Lower lobe of right lung (tissue), 2 donors: ENCODE measurements at regions not wholly inside any gene's neighbourhood (a gene's known extent, or its start where the extent isn't known, plus 50 kb on each side); places are given as distances from the start of the nearest gene placed in this dataset.

Experiments used
- ATAC-seq, 2 donors: fragments of 200-7000 bp; cut with Tn5 transposase; one replicate each; pipeline ENCODE4 v1.9.1; 2020 to 2022; ENCODE audit warnings: mild to moderate bottlenecking in 2 of 2, moderate library complexity in 2 of 2
- DNase-seq: peaks from one replicate; pipeline ENCODE4 v3.0.0-alpha.2; 2020
- H3K27ac ChIP-seq: fragments of 200-600 bp; one replicate; pipeline ENCODE4 v1.8.0; 2022
- H3K27me3 ChIP-seq: fragments of 200-600 bp; one replicate; pipeline ENCODE4 v1.8.0; 2022; ENCODE audit warnings: low read depth
- H3K36me3 ChIP-seq: fragments of 200-600 bp; one replicate; pipeline ENCODE4 v1.8.0; 2022; ENCODE audit warnings: mild to moderate bottlenecking
- H3K4me1 ChIP-seq: fragments of 200-600 bp; one replicate; pipeline ENCODE4 v1.8.0; 2022
- H3K4me3 ChIP-seq: fragments of 200-600 bp; one replicate; pipeline ENCODE4 v1.8.0; 2022; ENCODE audit warnings: mild to moderate bottlenecking
- H3K9me3 ChIP-seq: fragments of 200-600 bp; one replicate; pipeline ENCODE4 v1.8.0; 2022
- intact Hi-C: fragments of 100-400 bp; cut with DNase I; formaldehyde crosslinking; loops from one replicate; pipeline ENCODE4 v1.11.0; 2022
- TF ChIP-seq, protein P1 (sequence below): fragments of 200-600 bp; IDR thresholded peaks from one replicate; pipeline ENCODE4 v1.8.0; 2022; ENCODE audit warnings: antibody characterized with exemption, mild to moderate bottlenecking
- donor health status: DM: no; HTN: yes; CAD: no; lungs with severe emphysema.

DNA sequence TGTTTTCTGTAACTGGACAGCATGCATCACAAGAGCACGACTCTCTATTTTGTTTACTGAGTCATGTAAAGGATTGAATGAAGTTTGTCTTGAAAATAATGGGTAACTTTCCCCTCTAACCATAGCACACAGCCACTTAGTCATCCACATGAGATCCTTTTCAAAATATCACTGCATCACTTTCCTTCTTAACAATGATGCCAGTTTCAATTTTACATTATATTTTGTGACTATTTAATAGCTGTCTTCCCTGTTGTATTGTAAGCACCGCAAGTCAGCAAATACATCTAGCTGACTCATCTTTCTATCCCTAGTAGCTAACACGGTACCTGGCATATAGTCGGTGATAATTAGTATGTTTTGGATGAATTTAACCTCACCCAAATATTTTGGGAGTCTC, 83.3 kb upstream of the PPM1H start:
- DNase-seq (no peak), ATAC-seq (no peak)
- no peaks in the 10 kb centered on the region for H3K36me3 ChIP-seq
- no peak overlapping the region for H3K27ac ChIP-seq
- H3K4me3 ChIP-seq: no peak overlapping the region
- intact Hi-C loops: no loop called here
- no peaks in the 10 kb centered on the region for H3K27me3 ChIP-seq
- H3K9me3 ChIP-seq: no peaks in the 10 kb centered on the region
- TF ChIP-seq, protein P1, sequence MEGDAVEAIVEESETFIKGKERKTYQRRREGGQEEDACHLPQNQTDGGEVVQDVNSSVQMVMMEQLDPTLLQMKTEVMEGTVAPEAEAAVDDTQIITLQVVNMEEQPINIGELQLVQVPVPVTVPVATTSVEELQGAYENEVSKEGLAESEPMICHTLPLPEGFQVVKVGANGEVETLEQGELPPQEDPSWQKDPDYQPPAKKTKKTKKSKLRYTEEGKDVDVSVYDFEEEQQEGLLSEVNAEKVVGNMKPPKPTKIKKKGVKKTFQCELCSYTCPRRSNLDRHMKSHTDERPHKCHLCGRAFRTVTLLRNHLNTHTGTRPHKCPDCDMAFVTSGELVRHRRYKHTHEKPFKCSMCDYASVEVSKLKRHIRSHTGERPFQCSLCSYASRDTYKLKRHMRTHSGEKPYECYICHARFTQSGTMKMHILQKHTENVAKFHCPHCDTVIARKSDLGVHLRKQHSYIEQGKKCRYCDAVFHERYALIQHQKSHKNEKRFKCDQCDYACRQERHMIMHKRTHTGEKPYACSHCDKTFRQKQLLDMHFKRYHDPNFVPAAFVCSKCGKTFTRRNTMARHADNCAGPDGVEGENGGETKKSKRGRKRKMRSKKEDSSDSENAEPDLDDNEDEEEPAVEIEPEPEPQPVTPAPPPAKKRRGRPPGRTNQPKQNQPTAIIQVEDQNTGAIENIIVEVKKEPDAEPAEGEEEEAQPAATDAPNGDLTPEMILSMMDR: no peak
- no peaks in the 10 kb centered on the region for H3K4me1 ChIP-seq

DNA sequence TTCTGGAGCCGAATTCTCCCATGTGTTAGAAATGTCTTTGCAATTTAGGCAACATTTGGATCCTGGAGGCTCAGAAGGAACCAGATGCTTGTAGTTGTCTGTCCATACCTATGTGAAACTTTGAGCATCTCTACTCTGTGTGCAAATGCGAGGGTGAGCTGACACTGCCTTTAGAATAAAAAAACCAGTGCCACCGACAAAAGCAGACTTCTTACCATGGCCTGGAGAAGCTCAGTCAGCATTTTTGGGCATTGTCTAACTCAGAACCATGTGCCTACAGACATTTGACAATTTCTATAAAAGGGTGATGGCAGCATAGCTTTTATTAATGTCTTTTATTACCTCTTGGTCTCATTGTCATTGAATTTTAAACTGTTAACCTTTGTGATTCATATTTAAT, 78.4 kb upstream of the PPM1H start:
- Histone ChIP-seq H3K4me1 (no peaks in the 10 kb centered on the region), H3K27me3 (no peaks in the 10 kb centered on the region), H3K4me3 (no peak overlapping the region), H3K9me3 (no peaks in the 10 kb centered on the region), H3K27ac (no peak overlapping the region), H3K36me3 (no peaks in the 10 kb centered on the region)
- TF ChIP-seq, protein P1: no peak
- DNase-seq (no peak), ATAC-seq (no peak)
- intact Hi-C loops: no loop called here

DNA sequence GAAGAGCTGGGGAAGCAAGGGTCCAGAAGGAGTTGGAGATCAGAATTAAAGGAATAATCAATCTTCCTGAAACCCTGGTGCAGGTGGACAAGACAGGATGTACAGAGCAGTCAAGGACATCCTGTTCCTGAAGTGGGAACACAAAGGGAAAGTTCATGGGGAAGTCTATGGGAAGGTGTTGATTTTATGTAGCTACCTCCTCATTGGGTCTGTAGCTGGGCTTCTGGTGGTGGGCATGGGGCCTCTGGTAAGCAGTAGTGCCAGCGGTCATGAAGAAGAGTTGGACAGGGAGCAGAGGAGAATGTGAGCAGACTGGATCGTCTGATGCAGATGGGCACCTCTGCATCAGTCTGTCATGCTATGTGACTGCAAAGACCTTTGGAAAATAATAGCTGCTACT, 75.7 kb upstream of the PPM1H start:
- H3K36me3 ChIP-seq: no peaks in the 10 kb centered on the region
- TF ChIP-seq, protein P1: no peak
- DNase-seq (no peak), ATAC-seq (no peak)
- H3K27ac ChIP-seq: no peak overlapping the region
- no peaks in the 10 kb centered on the region for H3K9me3 ChIP-seq
- intact Hi-C loops: no loop called here
- no peak overlapping the region for H3K4me3 ChIP-seq
- no peaks in the 10 kb centered on the region for H3K27me3 ChIP-seq
- H3K4me1 ChIP-seq: no peaks in the 10 kb centered on the region

DNA sequence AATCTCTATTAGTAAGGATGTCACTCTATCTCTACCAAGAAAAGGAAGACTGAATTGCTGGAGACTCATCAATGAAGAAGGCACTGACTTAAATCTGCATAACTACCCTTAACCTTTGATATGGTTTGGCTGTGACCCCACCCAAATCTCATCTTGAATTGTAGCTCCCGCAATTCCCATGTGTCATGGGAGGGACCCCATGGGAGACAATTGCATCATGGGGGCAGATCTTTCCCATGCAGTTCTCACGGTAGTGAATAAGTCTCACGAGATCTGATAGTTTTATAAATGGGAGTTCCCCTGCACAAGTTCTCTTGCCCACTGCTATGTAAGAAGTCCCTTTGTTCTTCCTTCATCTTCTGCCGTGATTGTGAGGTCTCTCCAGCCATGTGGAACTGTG, 73.4 kb upstream of the PPM1H start:
- no peaks in the 10 kb centered on the region for H3K9me3 ChIP-seq
- no peak for ATAC-seq
- intact Hi-C loops: no loop called here

DNA sequence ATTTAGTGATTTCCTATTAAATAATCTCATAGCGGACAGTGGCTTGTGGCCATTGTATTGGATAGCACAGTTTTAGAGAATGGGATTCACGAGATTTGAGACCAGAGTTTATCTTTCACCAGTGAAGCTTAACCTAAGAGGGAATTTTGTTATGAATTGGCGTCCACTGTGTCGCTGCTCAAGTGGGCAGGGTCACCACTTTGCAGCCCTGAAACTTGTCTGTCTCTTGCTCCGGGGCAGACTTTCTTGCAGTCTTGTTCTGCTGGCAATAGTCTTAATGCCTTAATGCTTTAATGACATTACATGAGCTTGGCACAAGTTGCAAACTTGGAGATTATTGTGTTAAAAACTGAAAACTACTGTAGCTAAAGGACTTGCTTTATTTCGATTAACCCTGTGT, 72.8 kb upstream of the PPM1H start:
- Histone ChIP-seq H3K9me3 (no peaks in the 10 kb centered on the region), H3K4me1 (no peaks in the 10 kb centered on the region), H3K27ac (no peak overlapping the region), H3K4me3 (no peak overlapping the region), H3K27me3 (no peaks in the 10 kb centered on the region), H3K36me3 (no peaks in the 10 kb centered on the region)
- TF ChIP-seq, protein P1: no peak
- DNase-seq (no peak), ATAC-seq (no peak)
- intact Hi-C loops: no loop called here

More for the DNA sequence above, 73.4 kb upstream of the PPM1H start:
- TF ChIP-seq, protein P1: no peak
- no peak overlapping the region for H3K27ac ChIP-seq
- DNase-seq: no peak
- H3K4me1 ChIP-seq: no peaks in the 10 kb centered on the region
- no peak overlapping the region for H3K4me3 ChIP-seq
- no peaks in the 10 kb centered on the region for H3K36me3 ChIP-seq
- no peaks in the 10 kb centered on the region for H3K27me3 ChIP-seq

DNA sequence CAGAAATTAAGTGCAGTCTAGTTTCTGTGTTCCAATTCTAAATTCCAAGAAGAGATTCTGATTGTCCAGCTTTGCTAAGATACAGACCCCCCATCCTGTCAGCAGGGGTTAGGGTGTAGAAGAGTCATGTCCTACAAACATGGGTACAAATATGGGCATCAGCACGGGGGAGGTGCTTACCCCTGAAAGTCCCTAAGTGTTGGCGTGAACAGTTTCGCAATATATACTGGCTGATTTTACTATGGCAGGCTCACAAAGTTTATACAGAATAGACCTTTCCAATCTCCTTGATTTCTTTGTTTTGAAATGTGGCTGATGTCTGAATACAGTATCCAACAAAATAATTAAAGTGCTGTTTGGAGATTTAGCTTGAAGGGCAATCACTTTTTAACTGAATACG, 71.6 kb upstream of the PPM1H start:
- Histone ChIP-seq H3K27me3 (no peaks in the 10 kb centered on the region), H3K27ac (no peak overlapping the region), H3K4me1 (no peaks in the 10 kb centered on the region), H3K4me3 (no peak overlapping the region), H3K9me3 (no peaks in the 10 kb centered on the region), H3K36me3 (no peaks in the 10 kb centered on the region)
- DNase-seq (no peak), ATAC-seq (no peak)
- TF ChIP-seq, protein P1: no peak
- intact Hi-C loops: no loop called here
